Vagina (tissue), 2 donors: ENCODE measurements at regions not wholly inside any gene's neighbourhood (a gene's known extent, or its start where the extent isn't known, plus 50 kb on each side); places are given as distances from the start of the nearest gene placed in this dataset.
"Not testable (repeated sequence)": the region's sequence is repeated elsewhere in the genome, so short reads cannot be mapped to it uniquely, and the experiment has no call there.

Experiments
- POLR2A ChIP-seq, 2 donors: fragments of 450-650 bp; IDR thresholded peaks; one replicate each; pipeline ENCODE4 v1.6.1; 2017; ENCODE audit warnings: antibody characterized with exemption in 2 of 2, mild to moderate bottlenecking in 2 of 2, moderate library complexity in 2 of 2
- POLR2AphosphoS5 ChIP-seq, 2 donors: sonication (generic); formaldehyde crosslinking; IDR thresholded peaks; one replicate each; pipeline ENCODE4 v1.9.0; 2017; ENCODE audit warnings: antibody characterized with exemption in 2 of 2, mild to moderate bottlenecking in 2 of 2, low read depth in 1 of 2; ENCODE audit not compliant: insufficient read depth in 1 of 2

DNA sequence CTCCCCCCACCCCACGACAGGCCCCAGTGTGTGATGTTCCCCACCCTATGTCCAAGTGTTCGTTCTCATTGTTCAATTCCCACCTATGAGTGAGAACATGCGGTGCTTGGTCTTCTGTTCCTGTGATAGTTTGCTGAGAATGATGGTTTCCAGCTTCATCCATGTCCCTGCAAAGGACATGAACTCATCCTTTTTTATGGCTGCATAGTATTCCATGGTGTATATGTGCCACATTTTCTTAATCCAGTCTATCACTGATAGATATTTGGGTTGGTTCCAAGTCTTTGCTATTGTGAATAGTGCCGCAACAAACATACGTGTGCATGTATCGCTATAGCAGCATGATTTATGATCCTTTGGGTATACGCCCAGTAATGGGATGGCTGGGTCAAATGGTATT, 139.0 kb downstream of the EPC1 start:
- TF ChIP-seq POLR2AphosphoS5 (IDR thresholded peaks at IDR 0.05; ENCODE audit: insufficient read depth in 1 of 2, low read depth in 1 of 2); POLR2A (IDR thresholded peaks at IDR 0.05): not testable (repeated sequence)
